Glomerular visceral epithelial cell (primary cell): ENCODE measurements at regions not wholly inside any gene's neighbourhood (a gene's known extent, or its start where the extent isn't known, plus 50 kb on each side); places are given as distances from the start of the nearest gene placed in this dataset.
"Not testable (repeated sequence)": the region's sequence is repeated elsewhere in the genome, so short reads cannot be mapped to it uniquely, and the experiment has no call there.

Experiments
- DNase-seq: peaks from one replicate; pipeline ENCODE4 v3.0.0-alpha.2; 2016; ENCODE audit errors: extremely low spot score

- DNase-seq: no peak
These were observed 255.7 kb upstream of the TBL1XR1 start for GRCh38 chr3:177452831-177453450.

GRCh38 chr3:177453451-177453844 is 256.2 kb upstream of the TBL1XR1 start:
- no peak for DNase-seq

GRCh38 chr3:177457204-177457603 is 259.9 kb upstream of the TBL1XR1 start:
- not testable (repeated sequence) for DNase-seq

- peak; percentile 61 for DNase-seq
These were observed 262.1 kb upstream of the TBL1XR1 start for GRCh38 chr3:177459401-177459800.

- no peak for DNase-seq
These were observed 262.8 kb upstream of the TBL1XR1 start for GRCh38 chr3:177460047-177460446.

- DNase-seq: no peak
These were observed 264.5 kb upstream of the TBL1XR1 start for GRCh38 chr3:177461765-177462164.

- DNase-seq: not testable (repeated sequence)
These were observed 266.1 kb upstream of the TBL1XR1 start for GRCh38 chr3:177463341-177463740.

- DNase-seq: peak; percentile 58
These were observed 266.6 kb upstream of the TBL1XR1 start for GRCh38 chr3:177463863-177464262.

- DNase-seq: no peak
These were observed 267.3 kb upstream of the TBL1XR1 start for GRCh38 chr3:177464392-177465256.

GRCh38 chr3:177465257-177465642 is 268.0 kb upstream of the TBL1XR1 start:
- DNase-seq: no peak

- DNase-seq: no peak
These were observed 268.8 kb upstream of the TBL1XR1 start for GRCh38 chr3:177466074-177466473.

GRCh38 chr3:177466622-177467021 is 269.3 kb upstream of the TBL1XR1 start:
- DNase-seq: not testable (repeated sequence)

- no peak for DNase-seq
These were observed 270.1 kb upstream of the TBL1XR1 start for GRCh38 chr3:177467247-177467985.

- DNase-seq: peak; percentile 96
These were observed 271.0 kb upstream of the TBL1XR1 start for GRCh38 chr3:177468331-177468730.

GRCh38 chr3:177468816-177469215 is 271.5 kb upstream of the TBL1XR1 start:
- no peak for DNase-seq

- DNase-seq: no peak
These were observed 271.9 kb upstream of the TBL1XR1 start for GRCh38 chr3:177469216-177469615.

- DNase-seq: no peak
These were observed 273.1 kb upstream of the TBL1XR1 start for GRCh38 chr3:177470197-177470941.

GRCh38 chr3:177471733-177472480 is 274.6 kb upstream of the TBL1XR1 start:
- no peak for DNase-seq

GRCh38 chr3:177473184-177473583 is 275.9 kb upstream of the TBL1XR1 start:
- no peak for DNase-seq

- no peak for DNase-seq
These were observed 276.6 kb upstream of the TBL1XR1 start for GRCh38 chr3:177473903-177474302.
